Left lung (tissue), 4 donors: ENCODE measurements at regions not wholly inside any gene's neighbourhood (a gene's known extent, or its start where the extent isn't known, plus 50 kb on each side); places are given as distances from the start of the nearest gene placed in this dataset.

ENCODE experiments used
- ATAC-seq: fragments of 200-7000 bp; cut with Tn5 transposase; one replicate; pipeline ENCODE4 v1.9.1; 2020; ENCODE audit warnings: moderate library complexity
- DNase-seq, 4 donors: peaks; one replicate each; pipeline ENCODE4 v3.0.0-alpha.2; 2013 to 2020
- H3K27ac ChIP-seq, 2 donors: fragments of 200-600 bp; sonication (generic) in 1 of 2; one replicate each; pipeline versions ENCODE4 v1.5.0 to v1.8.0; 2020 to 2021
- H3K27me3 ChIP-seq, 2 donors: fragments of 200-600 bp; sonication (generic) in 1 of 2; one replicate each; pipeline versions ENCODE4 v1.5.0 to v1.8.0; 2020 to 2021
- H3K36me3 ChIP-seq, 2 donors: fragments of 200-600 bp; sonication (generic) in 1 of 2; one replicate each; pipeline versions ENCODE4 v1.5.0 to v1.8.0; 2020 to 2021
- H3K4me1 ChIP-seq, 2 donors: fragments of 200-600 bp; one replicate each; pipeline ENCODE4 v1.8.0; 2021
- H3K4me3 ChIP-seq, 2 donors: fragments of 200-600 bp; sonication (generic) in 1 of 2; one replicate each; pipeline versions ENCODE4 v1.5.0 to v1.8.0; 2020 to 2021; ENCODE audit warnings: mild to moderate bottlenecking in 1 of 2
- H3K9me3 ChIP-seq, 2 donors: fragments of 200-600 bp; sonication (generic) in 1 of 2; one replicate each; pipeline versions ENCODE4 v1.5.0 to v1.8.0; 2020 to 2021
- CTCF ChIP-seq, 2 donors: fragments of 200-600 bp; sonication (generic) in 1 of 2; IDR thresholded peaks; one replicate each; pipeline versions ENCODE4 v1.5.0 to v1.8.0; 2021; ENCODE audit warnings: antibody characterized with exemption in 2 of 2
- intact Hi-C, 2 donors: fragments of 100-400 bp; cut with DNase I; formaldehyde crosslinking; loops; one replicate each; pipeline versions ENCODE4 v1.11.2 to v1.14.2; 2022
- donor health status: DM: no; HTN: yes; CAD: no.
- donor health status: DM: no; HTN: no; CAD: no.

GRCh38 chr13:64054321-64054720 lies 2638.7 kb upstream of the PCDH20 start:
- Histone ChIP-seq H3K4me3 (no peak overlapping the region), H3K9me3 (peaks cover 0 to 21% of the 10 kb centered on the region in 2 donors), H3K27ac (no peak overlapping the region), H3K36me3 (no peaks in the 10 kb centered on the region), H3K4me1 (no peaks in the 10 kb centered on the region), H3K27me3 (no peaks in the 10 kb centered on the region)
- intact Hi-C loops: no loop called here
- DNase-seq (no peak), ATAC-seq (no peak)
- TF ChIP-seq CTCF (IDR thresholded peaks at IDR 0.05): no peak

- DNase-seq: no peak
- ATAC-seq: no peak
- no peak overlapping the region for H3K4me3 ChIP-seq
- H3K36me3 ChIP-seq: no peaks in the 10 kb centered on the region
- H3K9me3 ChIP-seq: peaks cover 0 to 19% of the 10 kb centered on the region in 2 donors
- H3K27ac ChIP-seq: no peak overlapping the region
- TF ChIP-seq CTCF (IDR thresholded peaks at IDR 0.05): no peak
- intact Hi-C loops: no loop called here
- no peaks in the 10 kb centered on the region for H3K27me3 ChIP-seq
- no peaks in the 10 kb centered on the region for H3K4me1 ChIP-seq
Observed at GRCh38 chr13:64052521-64052920, 2636.9 kb upstream of the PCDH20 start.

- ATAC-seq: no peak
- no peaks in the 10 kb centered on the region for H3K36me3 ChIP-seq
- peaks cover 0 to 12% of the 10 kb centered on the region in 2 donors for H3K9me3 ChIP-seq
- no peak overlapping the region for H3K4me3 ChIP-seq
- H3K27ac ChIP-seq: no peak overlapping the region
- no peak for DNase-seq
- H3K27me3 ChIP-seq: no peaks in the 10 kb centered on the region
- intact Hi-C loops: no loop called here
- no peaks in the 10 kb centered on the region for H3K4me1 ChIP-seq
- TF ChIP-seq CTCF (IDR thresholded peaks at IDR 0.05): no peak
Observed at GRCh38 chr13:64051278-64051677, 2635.6 kb upstream of the PCDH20 start.

GRCh38 chr13:64041296-64041695 lies 2625.6 kb upstream of the PCDH20 start:
- intact Hi-C loops: no loop called here
- no peak for DNase-seq
- H3K9me3 ChIP-seq: no peaks in the 10 kb centered on the region
- no peak overlapping the region for H3K27ac ChIP-seq
- no peaks in the 10 kb centered on the region for H3K36me3 ChIP-seq
- no peaks in the 10 kb centered on the region for H3K27me3 ChIP-seq
- no peak for TF ChIP-seq CTCF (IDR thresholded peaks at IDR 0.05)
- no peaks in the 10 kb centered on the region for H3K4me1 ChIP-seq
- no peak overlapping the region for H3K4me3 ChIP-seq
- no peak for ATAC-seq

- no peak overlapping the region for H3K4me3 ChIP-seq
- peaks cover 0 to 2% of the 10 kb centered on the region in 2 donors for H3K36me3 ChIP-seq
- no peak for ATAC-seq
- H3K27me3 ChIP-seq: no peaks in the 10 kb centered on the region
- H3K27ac ChIP-seq: no peak overlapping the region
- intact Hi-C loops: no loop called here
- no peaks in the 10 kb centered on the region for H3K9me3 ChIP-seq
- no peak for DNase-seq
- no peak for TF ChIP-seq CTCF (IDR thresholded peaks at IDR 0.05)
- no peaks in the 10 kb centered on the region for H3K4me1 ChIP-seq
Observed at GRCh38 chr13:64033921-64034320, 2618.3 kb upstream of the PCDH20 start.
